Smooth muscle cell (in vitro differentiated cells): ENCODE measurements at regions not wholly inside any gene's neighbourhood (a gene's known extent, or its start where the extent isn't known, plus 50 kb on each side); places are given as distances from the start of the nearest gene placed in this dataset.

Experiments
- DNase-seq: peaks from one replicate; lab custom pipeline; 2025; ENCODE audit not compliant: unreplicated experiment; lab: John Stamatoyannopoulos, UW
- H2AFZ ChIP-seq: fragments of 200-600 bp; sonication (generic); 2 replicates; pipeline ENCODE4 v1.6.0; 2016; ENCODE audit warnings: antibody characterized with exemption, low read depth, mild to moderate bottlenecking
- H3F3A ChIP-seq: fragments of 200-600 bp; sonication (generic); 2 replicates; pipeline ENCODE4 v1.6.0; 2017; ENCODE audit warnings: antibody characterized with exemption, low read depth
- H3K27ac ChIP-seq: fragments of 200-600 bp; sonication (generic); 2 replicates; pipeline ENCODE4 v1.5.1; 2016; ENCODE audit warnings: low read depth, mild to moderate bottlenecking
- H3K27me3 ChIP-seq: fragments of 200-600 bp; sonication (generic); 2 replicates; pipeline ENCODE4 v1.6.1; 2016; ENCODE audit warnings: low read depth, mild to moderate bottlenecking
- H3K36me3 ChIP-seq: fragments of 200-600 bp; sonication (generic); 2 replicates; pipeline ENCODE4 v1.5.1; 2016; ENCODE audit warnings: low read depth
- H3K4me1 ChIP-seq: fragments of 200-600 bp; sonication (generic); 2 replicates; pipeline ENCODE4 v1.5.1; 2016; ENCODE audit warnings: low read depth
- H3K4me2 ChIP-seq: fragments of 200-600 bp; sonication (generic); 2 replicates; pipeline ENCODE4 v1.6.0; 2016; ENCODE audit warnings: mild to moderate bottlenecking
- H3K4me3 ChIP-seq: fragments of 200-600 bp; sonication (generic); 2 replicates; pipeline ENCODE4 v1.5.1; 2016; ENCODE audit warnings: mild to moderate bottlenecking
- H3K79me2 ChIP-seq: fragments of 200-600 bp; sonication (generic); 2 replicates; pipeline ENCODE4 v1.6.0; 2016; ENCODE audit warnings: low read depth, mild to moderate bottlenecking
- H3K9ac ChIP-seq: fragments of 200-600 bp; sonication (generic); 2 replicates; pipeline ENCODE4 v1.6.0; 2016; ENCODE audit warnings: low read depth
- H3K9me3 ChIP-seq: fragments of 200-600 bp; sonication (generic); replicated peaks from 2 replicates; pipeline ENCODE4 v1.5.1; 2016; ENCODE audit warnings: low read depth
- H4K20me1 ChIP-seq: fragments of 200-600 bp; sonication (generic); 2 replicates; pipeline ENCODE4 v1.6.0; 2016; ENCODE audit warnings: low read depth
- WGBS: methylation state at CpG from one replicate; pipeline ENCODE4 v1.1.7; 2016; ENCODE audit warnings: low lambda C conversion rate; 5-methylcytosine and 5-hydroxymethylcytosine counted together
- TF ChIP-seq, protein P1 (sequence below): fragments of 200-600 bp; sonication (generic); IDR thresholded peaks from 2 replicates; pipeline ENCODE4 v1.5.1; 2017; ENCODE audit warnings: borderline replicate concordance, mild to moderate bottlenecking, antibody characterized with exemption; ENCODE audit not compliant: insufficient read depth, poor library complexity, severe bottlenecking

DNA sequence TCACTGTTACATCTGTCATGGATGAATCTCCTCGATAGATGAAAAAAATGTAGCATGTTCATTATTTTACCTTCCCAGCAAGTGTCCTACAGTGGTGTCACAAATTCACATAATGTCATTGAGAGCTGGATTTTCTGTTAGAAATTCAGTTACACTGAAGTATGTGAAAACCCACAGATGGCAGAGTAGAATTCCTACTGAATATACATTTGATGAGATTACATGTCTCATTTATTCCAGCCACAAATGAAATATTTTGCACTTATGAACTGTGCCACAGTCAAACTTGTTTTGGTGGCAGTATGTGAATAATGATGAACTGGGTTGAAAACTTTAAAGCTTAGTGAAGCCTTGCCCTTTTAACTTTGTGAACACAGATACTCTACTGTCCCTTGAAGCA is 301.9 kb upstream of the DPYD start:
- H3F3A ChIP-seq: no peaks in the 10 kb centered on the region
- DNase-seq: no peak
- H3K79me2 ChIP-seq: no peaks in the 10 kb centered on the region
- H3K27ac ChIP-seq: no peak overlapping the region
- H3K4me1 ChIP-seq: no peaks in the 10 kb centered on the region
- H4K20me1 ChIP-seq: no peaks in the 10 kb centered on the region
- no peak overlapping the region for H3K4me3 ChIP-seq
- H3K9ac ChIP-seq: no peak overlapping the region
- H3K27me3 ChIP-seq: no peaks in the 10 kb centered on the region
- H3K4me2 ChIP-seq: no peak overlapping the region
- 100% methylated on average over 1 of the region's 1 CpG for WGBS
- TF ChIP-seq, protein P1, sequence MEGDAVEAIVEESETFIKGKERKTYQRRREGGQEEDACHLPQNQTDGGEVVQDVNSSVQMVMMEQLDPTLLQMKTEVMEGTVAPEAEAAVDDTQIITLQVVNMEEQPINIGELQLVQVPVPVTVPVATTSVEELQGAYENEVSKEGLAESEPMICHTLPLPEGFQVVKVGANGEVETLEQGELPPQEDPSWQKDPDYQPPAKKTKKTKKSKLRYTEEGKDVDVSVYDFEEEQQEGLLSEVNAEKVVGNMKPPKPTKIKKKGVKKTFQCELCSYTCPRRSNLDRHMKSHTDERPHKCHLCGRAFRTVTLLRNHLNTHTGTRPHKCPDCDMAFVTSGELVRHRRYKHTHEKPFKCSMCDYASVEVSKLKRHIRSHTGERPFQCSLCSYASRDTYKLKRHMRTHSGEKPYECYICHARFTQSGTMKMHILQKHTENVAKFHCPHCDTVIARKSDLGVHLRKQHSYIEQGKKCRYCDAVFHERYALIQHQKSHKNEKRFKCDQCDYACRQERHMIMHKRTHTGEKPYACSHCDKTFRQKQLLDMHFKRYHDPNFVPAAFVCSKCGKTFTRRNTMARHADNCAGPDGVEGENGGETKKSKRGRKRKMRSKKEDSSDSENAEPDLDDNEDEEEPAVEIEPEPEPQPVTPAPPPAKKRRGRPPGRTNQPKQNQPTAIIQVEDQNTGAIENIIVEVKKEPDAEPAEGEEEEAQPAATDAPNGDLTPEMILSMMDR: no peak
- H3K36me3 ChIP-seq: no peaks in the 10 kb centered on the region
- H2AFZ ChIP-seq: no peak overlapping the region
- H3K9me3 ChIP-seq: no peaks in the 10 kb centered on the region

DNA sequence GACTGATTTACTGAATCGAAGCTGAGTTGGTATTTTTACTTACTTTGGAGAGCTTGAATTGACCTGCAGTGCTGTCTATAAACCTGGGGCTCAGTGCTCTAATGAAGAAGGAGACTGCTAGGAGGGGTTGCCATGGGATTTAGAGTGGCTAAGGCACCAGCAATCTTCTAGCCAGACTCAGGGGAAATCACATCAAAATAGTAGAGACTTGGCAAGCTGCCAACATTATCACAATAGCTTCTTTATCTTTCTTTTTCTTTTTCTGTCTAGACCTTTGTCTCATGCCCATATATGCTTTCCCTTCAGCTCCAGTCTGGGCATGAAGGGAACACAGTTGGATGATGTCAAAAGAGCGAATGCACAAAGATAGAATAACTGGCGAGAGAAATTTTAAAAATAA is 301.1 kb upstream of the DPYD start:
- TF ChIP-seq, protein P1: no peak
- Histone ChIP-seq H2AFZ (no peak overlapping the region), H3K27me3 (no peaks in the 10 kb centered on the region), H4K20me1 (no peaks in the 10 kb centered on the region), H3K4me1 (no peaks in the 10 kb centered on the region), H3K9ac (no peak overlapping the region), H3K4me2 (no peak overlapping the region), H3K27ac (no peak overlapping the region), H3K79me2 (no peaks in the 10 kb centered on the region), H3K9me3 (no peaks in the 10 kb centered on the region), H3K4me3 (no peak overlapping the region), H3F3A (no peaks in the 10 kb centered on the region), H3K36me3 (no peaks in the 10 kb centered on the region)
- 97% methylated on average over 3 of the region's 3 CpGs for WGBS
- DNase-seq: no peak

DNA sequence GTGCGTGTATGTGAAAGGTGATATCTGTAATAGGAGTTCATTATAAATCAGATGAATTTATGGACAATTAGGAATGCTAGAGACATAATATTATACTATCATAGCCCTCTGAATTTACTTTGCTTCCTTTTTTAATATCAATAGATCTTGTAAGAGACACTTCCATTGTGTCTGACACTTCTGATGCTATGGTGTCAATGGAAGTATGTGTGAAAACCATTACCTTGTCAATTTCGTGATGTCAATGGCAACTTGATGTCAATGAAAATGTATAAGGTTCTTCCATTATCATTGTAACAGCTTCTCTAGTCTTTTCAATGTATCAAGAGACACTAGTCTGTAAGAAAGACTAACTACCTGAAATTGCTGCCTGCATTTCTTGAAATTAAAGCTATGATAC is 296.8 kb upstream of the DPYD start:
- 92% methylated on average over 2 of the region's 2 CpGs for WGBS
- Histone ChIP-seq H3K27me3 (no peaks in the 10 kb centered on the region), H3K9me3 (no peaks in the 10 kb centered on the region), H3K4me1 (no peaks in the 10 kb centered on the region), H4K20me1 (no peaks in the 10 kb centered on the region), H3K79me2 (no peaks in the 10 kb centered on the region), H3F3A (no peaks in the 10 kb centered on the region), H3K36me3 (no peaks in the 10 kb centered on the region), H3K4me2 (no peak overlapping the region), H3K9ac (no peak overlapping the region), H2AFZ (no peak overlapping the region), H3K27ac (no peak overlapping the region), H3K4me3 (no peak overlapping the region)
- TF ChIP-seq, protein P1: no peak
- DNase-seq: no peak

DNA sequence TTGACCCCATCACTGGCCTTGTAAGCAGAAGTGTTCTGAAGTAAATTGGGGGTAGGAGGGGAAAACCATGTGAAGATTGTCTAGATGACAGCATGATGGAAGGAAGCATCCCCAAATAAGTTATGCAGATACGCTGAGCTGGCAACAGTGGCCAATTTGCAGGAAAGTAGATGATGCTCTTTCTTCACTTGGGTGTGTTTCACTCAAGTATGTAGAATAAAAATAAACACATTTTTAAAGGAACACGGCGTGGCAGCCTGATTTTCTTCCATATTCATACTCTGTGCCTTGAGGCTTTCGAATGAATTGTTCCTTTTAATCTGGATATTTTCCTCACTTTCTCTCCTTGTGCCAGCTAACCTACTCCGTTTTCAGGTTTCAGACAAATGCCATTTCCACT is 295.5 kb upstream of the DPYD start:
- TF ChIP-seq, protein P1: no peak
- no peak overlapping the region for H2AFZ ChIP-seq
- no peak overlapping the region for H3K4me2 ChIP-seq
- no peak overlapping the region for H3K9ac ChIP-seq
- H3K27me3 ChIP-seq: no peaks in the 10 kb centered on the region
- WGBS: 93% methylated on average over 5 of the region's 5 CpGs
- H4K20me1 ChIP-seq: no peaks in the 10 kb centered on the region
- H3K79me2 ChIP-seq: no peaks in the 10 kb centered on the region
- H3F3A ChIP-seq: no peaks in the 10 kb centered on the region
- H3K9me3 ChIP-seq: no peaks in the 10 kb centered on the region
- H3K36me3 ChIP-seq: no peaks in the 10 kb centered on the region
- no peaks in the 10 kb centered on the region for H3K4me1 ChIP-seq
- no peak overlapping the region for H3K4me3 ChIP-seq
- no peak overlapping the region for H3K27ac ChIP-seq
- no peak for DNase-seq
